HG02943 (cell line): ENCODE measurements at regions not wholly inside any gene's neighbourhood (a gene's known extent, or its start where the extent isn't known, plus 50 kb on each side); places are given as distances from the start of the nearest gene placed in this dataset.
"Not testable (repeated sequence)": the region's sequence is repeated elsewhere in the genome, so short reads cannot be mapped to it uniquely, and the experiment has no call there.

Experiments
- ATAC-seq: cut with Tn5 transposase; IDR thresholded peaks from one replicate; pipeline ENCODE4 v1.9.1; 2021; ENCODE audit warnings: mild to moderate bottlenecking, low read depth, moderate library complexity; ENCODE audit not compliant: unreplicated experiment

DNA sequence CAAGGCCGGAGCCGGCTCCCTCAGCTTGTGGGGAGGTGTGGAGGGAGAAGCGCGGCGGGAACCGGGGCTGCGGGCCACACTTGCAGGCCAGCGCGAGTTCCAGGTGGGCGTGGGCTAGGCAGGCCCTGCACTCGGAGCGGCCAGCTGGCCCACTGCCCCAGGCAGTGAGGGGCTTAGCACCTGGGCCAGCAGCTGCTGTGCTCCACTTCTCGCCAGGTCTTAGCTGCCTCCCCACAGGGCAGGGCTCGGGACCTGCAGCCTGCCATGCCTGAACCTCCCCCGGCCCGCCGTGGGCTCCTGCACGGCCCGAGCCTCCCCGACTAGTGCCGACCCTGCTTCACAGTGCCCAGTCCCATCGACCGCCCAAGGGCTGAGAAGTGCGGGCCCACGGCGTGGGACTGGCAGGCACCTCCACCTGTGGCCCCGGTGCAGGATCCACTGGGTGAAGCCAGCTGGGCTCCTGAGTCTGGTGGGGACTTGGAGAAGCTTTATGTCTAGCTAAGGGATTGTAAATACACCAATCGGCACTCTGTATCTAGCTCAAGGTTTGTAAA, 131.8 kb downstream of the KDR start:
- ATAC-seq: not testable (repeated sequence)

DNA sequence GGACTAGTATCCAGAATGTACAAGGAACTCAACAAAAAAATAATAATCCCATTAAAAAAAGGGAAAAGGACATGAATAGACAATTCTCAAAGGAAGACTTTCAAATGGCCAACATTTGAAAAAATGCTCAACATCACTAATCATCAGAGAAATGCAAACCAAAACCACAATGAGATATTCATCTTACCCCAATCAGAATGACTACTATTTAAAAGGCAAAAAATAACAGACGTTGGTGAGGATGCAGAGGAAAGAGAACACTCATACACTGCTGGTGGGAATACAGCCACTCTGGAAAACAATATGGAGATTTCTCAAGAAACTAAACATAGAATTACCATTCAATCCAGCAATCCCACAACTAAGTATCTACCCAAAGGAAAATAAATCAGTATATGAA, 133.1 kb downstream of the KDR start:
- no peak for ATAC-seq

DNA sequence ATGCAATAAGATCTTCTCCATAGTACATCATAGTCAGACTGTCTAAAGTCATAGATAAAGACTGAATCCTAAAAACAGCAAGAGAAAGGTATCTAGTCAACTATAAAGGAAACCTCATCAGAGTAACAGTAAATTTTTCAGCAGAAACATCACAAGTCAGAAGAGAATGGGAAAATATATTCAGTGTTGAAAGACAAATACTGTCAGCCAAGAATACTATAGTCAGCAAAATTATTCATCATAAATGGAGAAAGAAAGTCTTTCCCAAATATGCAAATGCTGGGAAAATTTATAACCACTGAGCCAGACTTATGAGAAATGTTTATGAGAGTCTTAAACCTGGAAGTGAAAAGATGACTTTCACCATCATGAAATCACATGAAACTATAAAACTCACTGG, 136.7 kb downstream of the KDR start:
- no peak for ATAC-seq

DNA sequence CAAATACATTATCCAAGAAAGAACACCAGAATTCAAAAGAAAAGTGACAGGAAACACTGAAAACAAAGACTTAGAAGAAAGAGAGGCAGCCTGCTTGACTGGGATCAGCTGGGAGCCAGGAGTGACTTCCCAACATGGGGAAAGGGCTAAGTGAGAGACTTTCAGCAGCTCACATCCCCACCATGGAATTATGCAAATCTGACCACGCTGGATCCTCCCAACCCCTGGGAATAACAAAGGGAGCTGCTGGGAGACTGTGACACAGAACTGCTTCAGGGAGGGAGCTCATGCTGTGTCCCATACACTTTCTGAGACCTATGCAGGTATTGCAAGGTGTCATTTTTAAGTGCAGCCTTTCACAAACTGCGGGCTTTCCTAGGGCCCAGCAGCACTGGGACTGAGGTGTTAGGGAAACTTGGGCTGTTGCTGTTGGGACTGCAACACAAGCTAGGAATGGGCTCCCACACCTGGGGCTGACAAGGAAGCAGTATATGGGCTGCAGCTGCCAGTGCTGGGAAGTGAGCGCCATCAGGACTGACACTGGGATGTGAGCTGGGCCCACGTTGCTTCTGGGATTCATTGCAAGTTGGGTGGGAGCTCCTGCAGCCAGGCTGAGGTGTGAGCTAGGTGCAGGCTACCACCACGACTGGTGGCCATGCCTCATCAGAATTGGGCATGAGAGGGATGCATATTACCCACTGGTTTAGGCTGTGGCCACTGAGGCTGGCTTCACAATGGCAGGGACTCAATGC, 139.1 kb downstream of the KDR start:
- ATAC-seq: no peak

DNA sequence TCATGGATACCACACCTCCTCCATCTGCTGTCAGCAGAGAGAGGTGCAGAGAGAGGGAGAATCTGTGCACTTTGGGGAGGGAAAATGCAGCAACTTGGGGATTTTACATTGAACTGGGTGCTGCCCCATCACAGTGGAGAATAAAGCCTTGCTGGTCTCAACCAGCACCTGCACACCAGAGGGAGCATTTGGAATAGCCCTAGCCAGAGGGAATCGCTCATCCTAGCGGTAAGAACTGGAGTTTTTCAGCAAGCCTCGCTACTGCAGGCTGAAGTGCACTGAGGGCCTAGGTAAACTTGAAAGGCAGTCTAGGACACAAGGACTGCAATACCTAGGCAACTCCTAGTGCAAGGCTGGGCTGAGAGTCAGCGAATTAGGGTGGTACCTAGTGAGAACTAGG, 148.7 kb downstream of the KDR start:
- no peak for ATAC-seq

DNA sequence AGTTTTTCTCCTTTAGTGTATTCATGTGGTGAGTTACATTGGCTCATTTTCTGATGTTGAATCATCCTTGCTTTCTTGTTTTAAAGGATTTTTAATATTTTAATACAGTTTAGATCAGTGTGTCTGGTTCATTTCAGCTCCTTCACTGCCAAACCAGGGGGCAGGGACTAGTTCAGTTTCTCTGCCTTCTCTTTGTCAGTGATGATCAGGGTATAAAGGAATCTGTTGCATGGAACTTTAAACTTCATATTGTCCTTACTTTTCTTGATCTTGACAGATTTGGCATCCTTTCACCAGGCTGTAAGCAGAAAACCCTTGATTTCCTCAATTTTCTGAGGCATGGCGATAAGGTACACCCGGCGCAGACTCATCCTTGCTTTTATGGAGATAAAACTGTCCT, 149.4 kb downstream of the KDR start:
- ATAC-seq: no peak

DNA sequence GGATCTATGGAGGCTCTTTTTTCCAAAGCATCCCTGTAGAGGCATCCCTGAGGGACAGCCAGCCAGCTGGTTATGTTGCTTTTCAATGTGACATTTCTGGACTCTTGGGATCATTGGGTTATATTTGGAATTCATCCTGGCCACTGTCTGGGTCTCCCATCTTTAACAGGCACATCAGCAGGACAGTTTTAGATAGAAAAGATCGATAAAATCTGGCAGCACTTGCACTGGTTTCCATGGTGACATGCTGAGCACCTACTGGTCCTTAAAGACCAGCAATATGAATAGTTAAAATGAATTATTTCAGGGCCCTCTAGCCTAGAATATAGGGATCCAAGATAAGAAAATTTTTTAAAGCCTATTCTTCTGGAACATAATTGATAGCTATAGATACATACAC, 151.6 kb downstream of the KDR start:
- ATAC-seq: no peak

DNA sequence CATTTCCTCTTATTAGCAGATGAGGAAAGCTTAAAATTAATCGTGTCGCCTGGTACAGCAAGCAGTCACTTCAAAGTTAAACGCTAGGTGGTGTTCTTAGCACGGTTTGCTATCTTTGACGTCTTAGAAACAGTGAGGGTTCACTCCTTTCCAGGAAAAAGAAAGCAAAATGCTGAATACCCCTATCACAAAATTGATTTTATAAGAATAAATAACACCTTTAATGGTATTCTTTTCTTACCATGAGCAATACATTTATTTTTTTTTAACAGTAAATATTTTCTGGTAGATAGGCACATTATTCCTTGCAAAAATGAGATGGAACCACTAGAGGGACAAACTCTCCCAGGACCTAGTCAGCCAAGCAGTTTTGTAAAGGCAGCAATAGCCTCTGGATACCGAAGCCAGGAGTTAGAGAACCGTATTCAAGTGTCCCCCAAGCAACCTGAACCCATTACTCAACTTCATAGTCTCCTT, 153.9 kb downstream of the KDR start:
- ATAC-seq: no peak

DNA sequence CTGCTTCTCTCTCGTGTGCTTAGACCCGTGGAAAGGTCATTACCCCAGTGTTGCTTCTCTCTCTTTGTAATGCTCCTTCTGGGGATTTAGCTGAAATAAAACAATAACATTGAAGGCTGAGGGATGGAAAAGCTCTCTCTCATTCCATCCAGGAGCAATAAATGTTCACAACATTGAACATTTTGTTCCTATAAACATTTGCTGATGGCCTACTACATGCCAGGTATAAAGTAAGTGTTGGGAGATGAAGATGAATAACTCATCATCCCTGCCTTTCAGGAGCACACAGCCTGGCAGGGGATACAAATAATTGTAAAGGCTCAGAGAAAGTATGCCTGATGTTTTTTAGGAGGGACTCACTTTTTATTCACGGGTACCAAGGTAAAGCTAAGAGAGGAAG, 158.1 kb downstream of the KDR start:
- no peak for ATAC-seq

DNA sequence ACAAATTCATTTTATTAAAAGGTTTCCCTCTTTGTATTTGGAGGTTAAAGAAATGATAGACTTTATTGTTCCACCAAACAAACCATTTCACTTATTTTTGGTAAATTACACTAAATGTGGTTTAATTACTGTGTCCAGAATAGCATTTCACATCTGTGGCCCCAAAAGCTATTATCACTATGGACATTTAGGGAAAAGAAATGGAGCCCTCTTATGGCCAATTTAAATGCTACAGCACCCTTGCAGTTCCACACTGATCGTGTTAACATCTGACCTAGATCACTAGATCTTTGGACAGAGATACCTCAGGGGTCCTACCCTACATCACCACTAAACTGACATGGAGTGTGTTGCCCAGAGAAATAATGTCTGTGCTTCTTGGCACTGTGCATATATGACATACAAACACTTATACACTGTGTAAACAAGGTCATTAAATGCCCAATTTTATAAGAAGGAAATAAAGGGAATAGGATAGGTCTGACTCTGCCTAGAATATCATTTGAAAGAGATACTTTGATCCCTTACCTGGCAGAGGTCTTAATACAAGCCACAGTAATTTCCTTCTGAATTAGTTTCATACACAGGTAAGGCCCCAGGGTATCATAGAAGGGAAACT, 163.9 kb downstream of the KDR start:
- no peak for ATAC-seq

DNA sequence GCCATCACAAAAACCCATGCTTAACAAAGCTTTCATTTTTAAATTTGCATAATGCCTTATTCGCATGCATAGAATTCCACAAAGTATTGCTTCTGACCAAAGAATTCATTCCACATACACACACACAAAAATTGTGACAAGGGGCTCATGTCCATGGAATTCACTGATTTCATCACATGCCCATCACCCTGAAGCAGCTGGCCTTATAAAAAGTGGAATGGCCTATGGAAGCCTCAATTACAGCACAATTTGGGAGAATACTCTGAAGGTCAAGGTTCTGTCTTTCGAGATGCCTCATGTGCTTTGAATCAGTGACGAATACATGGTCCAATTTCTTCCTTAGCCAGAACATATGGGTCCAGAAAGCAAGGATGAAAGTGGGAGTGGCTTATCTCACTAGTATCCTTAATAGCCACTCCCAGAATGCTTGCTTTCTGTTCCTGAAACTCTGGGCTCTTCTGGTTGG, 165.7 kb downstream of the KDR start:
- no peak for ATAC-seq

DNA sequence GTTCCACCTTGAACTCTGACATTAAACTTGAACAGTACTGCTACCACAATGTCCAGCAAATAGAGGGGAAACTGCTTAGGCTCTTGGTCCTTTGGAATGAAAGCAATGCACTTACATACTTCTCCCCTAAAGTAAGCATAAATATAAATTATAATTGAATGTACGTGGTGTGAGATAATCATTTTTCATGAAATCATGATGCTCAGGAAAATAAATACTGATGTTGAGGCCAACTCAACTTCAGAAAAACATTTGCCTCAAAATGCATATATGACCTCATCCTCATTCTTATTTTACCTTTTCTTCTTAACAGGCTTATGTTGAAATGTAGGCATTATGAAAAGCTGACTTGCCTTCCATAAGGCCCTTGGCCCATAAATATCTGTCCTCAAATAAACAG, 166.3 kb downstream of the KDR start:
- no peak for ATAC-seq

DNA sequence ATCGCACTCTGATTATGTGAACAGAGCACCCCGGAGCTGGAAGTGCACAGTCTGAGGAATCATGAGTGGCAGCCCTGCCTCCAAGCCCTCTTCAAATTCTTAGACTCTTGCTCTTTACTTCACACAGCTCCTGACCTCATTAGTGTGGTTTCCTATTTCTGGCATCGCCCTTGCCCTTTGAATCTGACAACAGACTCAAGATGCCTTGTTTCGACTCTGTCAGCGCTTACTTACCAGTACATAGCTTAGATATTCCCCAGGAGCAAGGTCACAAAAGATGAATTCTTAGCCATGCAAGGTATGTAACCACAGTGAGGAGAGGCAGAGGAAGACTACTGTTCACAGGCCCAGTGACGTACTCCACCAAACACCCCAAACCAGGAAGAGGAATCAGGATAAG, 167.2 kb downstream of the KDR start:
- no peak for ATAC-seq

DNA sequence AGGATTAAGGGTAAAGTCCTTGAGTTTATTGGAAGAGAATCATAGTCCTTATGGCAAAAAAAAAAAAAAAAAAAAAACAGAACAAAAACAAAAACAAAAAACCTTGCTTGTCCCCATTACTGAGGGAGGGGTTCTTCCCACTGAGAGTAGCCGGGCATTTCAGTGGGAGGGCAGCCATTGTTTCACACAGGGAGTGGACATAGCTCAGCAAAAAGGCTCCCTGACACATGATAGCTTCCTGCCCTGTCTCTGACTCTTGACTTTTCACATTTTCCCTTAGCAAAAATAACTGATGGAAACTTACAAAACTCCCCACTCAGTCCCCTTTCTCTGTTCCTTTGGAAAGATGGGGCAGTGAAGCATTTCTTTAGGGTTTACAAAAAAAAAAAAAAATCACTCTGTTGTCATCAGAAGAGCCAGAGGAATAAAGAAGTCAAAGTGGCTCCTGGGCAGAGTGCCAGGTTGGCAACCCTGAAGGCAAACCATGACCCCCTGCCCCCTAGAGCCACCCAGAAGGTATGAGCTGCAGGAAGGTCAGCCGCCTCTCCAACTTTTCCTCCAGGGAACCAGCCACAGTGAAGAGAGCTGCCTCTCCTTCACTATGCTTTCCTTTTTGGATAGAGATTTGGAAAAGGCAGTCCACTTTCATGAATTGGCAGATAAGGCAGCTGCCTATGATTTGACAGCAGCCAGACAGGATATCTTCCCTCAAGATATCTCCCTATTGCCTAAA, 170.6 kb downstream of the KDR start:
- ATAC-seq: no peak

DNA sequence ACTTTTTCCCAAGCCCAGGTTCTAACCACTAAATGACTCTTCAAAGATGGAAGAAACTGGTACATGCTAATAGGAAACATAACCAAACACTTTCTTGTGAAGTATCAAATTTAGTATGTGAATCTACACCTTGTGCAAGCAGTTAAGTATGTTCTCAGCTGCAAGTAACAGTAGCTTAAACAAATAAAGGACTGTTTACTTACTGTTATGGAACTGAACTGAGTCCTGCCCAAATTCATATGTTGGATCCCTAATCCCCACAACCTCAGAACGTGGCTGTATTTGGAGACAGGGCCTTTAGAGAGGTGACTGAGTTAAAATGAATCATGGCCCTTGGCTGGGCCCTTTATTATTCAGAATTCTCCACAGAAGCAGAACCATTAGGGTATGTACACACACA, 178.7 kb downstream of the KDR start:
- ATAC-seq: no peak

DNA sequence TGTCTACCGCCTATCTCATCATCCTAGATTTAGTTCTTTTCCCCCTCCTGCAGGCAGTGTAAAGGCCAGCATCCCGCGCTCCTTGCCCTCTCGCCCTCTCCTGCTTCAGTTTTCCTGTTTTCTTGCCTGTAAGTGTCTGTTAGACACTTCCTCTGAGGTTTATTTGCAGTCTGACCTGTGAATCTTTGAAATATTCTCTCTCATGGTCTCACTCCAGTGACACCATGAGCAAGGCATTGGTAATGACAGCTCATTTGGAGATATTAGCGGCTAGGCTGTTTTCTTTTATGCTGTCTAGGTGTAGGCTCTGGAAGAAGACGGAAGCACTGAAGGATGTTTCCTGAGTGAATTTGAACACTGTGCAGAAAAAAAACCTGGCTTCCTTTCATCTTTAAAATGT, 179.6 kb downstream of the KDR start:
- ATAC-seq: no peak

DNA sequence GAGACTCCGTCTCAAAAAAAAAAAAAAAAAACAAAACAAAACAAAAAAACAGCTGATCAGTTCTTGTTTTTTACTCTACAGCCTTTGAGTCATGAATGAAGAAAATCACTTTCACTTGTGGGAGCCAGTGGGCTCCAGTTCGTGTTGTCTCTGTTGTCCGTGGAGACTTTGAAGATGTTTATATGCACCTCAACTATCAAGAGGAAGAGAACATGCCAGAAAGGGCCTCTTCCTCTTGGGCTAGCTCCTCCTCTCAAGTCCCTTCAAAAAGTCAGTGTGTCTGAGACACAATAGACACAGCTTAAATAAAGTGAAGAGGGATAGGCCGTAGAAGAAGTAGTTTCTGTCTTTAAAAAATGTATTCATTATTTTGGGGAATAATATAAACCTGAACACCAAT, 182.7 kb downstream of the KDR start:
- ATAC-seq: peak; percentile 34

DNA sequence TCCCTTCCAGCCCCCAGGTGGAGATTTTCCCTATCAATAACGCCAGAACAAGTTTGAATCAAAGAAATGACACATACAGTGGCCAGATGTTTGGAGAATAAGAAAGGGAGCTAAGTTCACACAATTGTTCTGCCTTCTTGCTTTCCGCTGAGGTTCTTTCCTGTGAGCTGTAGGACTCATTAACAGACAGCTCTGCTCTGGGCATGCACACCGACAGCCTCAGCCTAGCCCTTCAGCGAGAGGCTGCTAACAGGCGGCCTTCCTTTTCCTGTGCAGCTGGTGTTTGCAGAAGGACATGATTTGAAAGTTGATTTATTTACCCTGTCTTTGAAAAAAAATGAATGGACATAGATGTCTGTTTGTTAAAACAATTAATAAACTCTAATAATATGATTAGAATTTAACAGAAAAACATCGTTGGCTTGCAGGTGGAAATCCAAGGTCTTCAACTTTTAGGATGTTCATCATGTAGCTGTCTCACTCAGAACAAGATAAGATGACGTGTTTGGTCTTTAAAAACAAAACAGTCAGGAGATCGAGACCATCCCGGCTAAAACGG, 183.3 kb downstream of the KDR start:
- ATAC-seq: peak; percentile 83

DNA sequence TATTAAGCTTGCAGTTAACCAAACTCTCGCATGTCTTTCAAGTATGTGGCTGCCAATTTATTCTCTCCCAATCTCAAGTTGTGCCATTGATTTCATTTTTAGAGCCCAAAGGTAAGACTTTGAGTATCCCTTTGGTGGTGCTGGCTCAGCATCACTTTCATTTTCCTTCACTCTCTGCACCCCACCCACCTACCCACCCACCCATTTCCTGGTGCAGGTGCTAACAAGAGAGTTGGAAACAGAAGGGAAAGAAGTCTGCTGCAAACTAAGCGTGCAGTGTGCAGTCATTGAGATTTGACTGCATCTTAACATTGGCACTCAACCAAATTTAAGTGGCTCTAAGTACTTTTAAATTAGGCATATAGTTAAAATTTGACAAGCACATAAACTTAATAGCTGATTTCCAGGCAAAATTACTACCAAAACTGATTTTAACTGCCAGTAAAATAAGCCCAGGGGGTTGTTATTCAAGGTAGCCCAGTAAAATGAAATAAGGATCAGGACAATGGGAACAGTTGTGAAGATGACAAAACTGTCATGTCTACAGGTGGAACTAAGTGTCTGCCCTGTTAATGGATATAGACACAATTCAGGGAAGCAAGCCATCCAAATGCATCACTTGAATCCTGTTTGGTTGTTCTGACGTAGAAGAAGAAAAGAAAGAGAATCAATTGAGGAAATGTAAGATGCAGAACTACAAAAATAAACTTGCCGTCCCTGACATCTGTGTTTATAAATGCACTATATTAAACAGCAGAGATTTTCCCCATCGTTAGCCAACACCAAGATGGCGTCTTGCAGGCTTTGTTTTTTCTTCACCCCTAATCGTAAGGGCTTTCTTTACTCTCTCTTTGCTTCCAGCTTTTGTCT, 184.2 kb downstream of the KDR start:
- ATAC-seq: no peak

DNA sequence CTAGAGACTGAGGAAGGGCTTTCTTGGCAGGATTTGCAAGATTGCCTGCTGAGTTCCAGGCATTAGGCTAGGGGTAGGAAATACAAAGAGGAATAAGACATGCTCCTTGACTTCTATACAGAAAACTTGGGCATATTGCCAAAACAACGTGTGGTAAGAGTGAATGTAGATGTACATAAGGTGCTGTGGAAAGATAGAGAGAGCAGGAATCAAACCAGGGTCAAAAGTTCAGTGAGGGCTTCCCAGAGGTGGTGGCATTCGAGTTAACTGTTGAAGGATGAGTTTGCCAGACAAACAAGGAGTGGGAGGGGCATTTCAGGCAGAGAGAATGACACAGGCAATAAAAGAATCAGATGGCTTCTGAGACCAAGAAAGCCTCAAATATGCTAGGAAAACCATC, 187.9 kb downstream of the KDR start:
- no peak for ATAC-seq
